ENCODE measurements at regions not wholly inside any gene's neighbourhood (a gene's known extent, or its start where the extent isn't known, plus 50 kb on each side); places are given as distances from the start of the nearest gene placed in this dataset.
"Not testable (repeated sequence)": the region's sequence is repeated elsewhere in the genome, so short reads cannot be mapped to it uniquely, and the experiment has no call there.

GRCh38 chr3:68535782-68536181 is 396.6 kb downstream of the TAFA4 start:
- Histone ChIP-seq H3K4me1 (ENCODE audit: control insufficient read depth, low read depth, low read length) (peaks cover 2% of the 10 kb centered on the region), H3K79me1 (ENCODE audit: low read length) (no peaks in the 10 kb centered on the region), H2AK5ac (ENCODE audit: low read length) (no peak overlapping the region), H4K5ac (ENCODE audit: low read length) (no peak overlapping the region), H2BK120ac (ENCODE audit: low read depth, low read length) (no peak overlapping the region), H2BK15ac (replicated peaks; ENCODE audit: low read depth) (no peak overlapping the region), H3K27me3 (ENCODE audit: insufficient read depth, low read length, poor library complexity) (peaks cover 2% of the 10 kb centered on the region), H3K27ac (ENCODE audit: low read depth, low read length) (no peak overlapping the region), H3K36me3 (ENCODE audit: control insufficient read depth, insufficient read depth, low read length) (no peaks in the 10 kb centered on the region), H3K56ac (ENCODE audit: low read length) (no peak overlapping the region), H3K9ac (ENCODE audit: low read length) (no peak overlapping the region), H3K79me2 (ENCODE audit: control insufficient read depth, insufficient read depth, low read length) (no peaks in the 10 kb centered on the region), H3K4me2 (ENCODE audit: low read length) (no peak overlapping the region), H2BK5ac (ENCODE audit: low read length) (no peak overlapping the region), H3K18ac (ENCODE audit: low read length) (no peak overlapping the region), H4K8ac (ENCODE audit: low read depth, low read length) (no peak overlapping the region), H3K4me3 (ENCODE audit: low read length) (no peak overlapping the region), H3K23ac (ENCODE audit: low read length) (no peak overlapping the region), H3K4ac (ENCODE audit: low read depth, low read length) (no peak overlapping the region)
- DNase-seq, result no peak

- Histone ChIP-seq H3K4ac (ENCODE audit: low read depth, low read length) (no peak overlapping the region), H2AK5ac (ENCODE audit: low read length) (no peak overlapping the region), H3K56ac (ENCODE audit: low read length) (no peak overlapping the region), H3K4me2 (ENCODE audit: low read length) (no peak overlapping the region), H3K9ac (ENCODE audit: low read length) (no peak overlapping the region), H2BK120ac (ENCODE audit: low read depth, low read length) (no peak overlapping the region), H3K23ac (ENCODE audit: low read length) (no peak overlapping the region), H3K79me2 (ENCODE audit: control insufficient read depth, insufficient read depth, low read length) (no peaks in the 10 kb centered on the region), H3K4me3 (ENCODE audit: low read length) (no peak overlapping the region), H3K27ac (ENCODE audit: low read depth, low read length) (no peak overlapping the region), H4K5ac (ENCODE audit: low read length) (no peak overlapping the region), H4K8ac (ENCODE audit: low read depth, low read length) (no peak overlapping the region), H2BK5ac (ENCODE audit: low read length) (no peak overlapping the region), H2BK15ac (replicated peaks; ENCODE audit: low read depth) (no peak overlapping the region), H3K4me1 (ENCODE audit: control insufficient read depth, low read depth, low read length) (no peaks in the 10 kb centered on the region), H3K18ac (ENCODE audit: low read length) (no peak overlapping the region), H3K27me3 (ENCODE audit: insufficient read depth, low read length, poor library complexity) (no peaks in the 10 kb centered on the region), H3K36me3 (ENCODE audit: control insufficient read depth, insufficient read depth, low read length) (no peaks in the 10 kb centered on the region), H3K79me1 (ENCODE audit: low read length) (no peaks in the 10 kb centered on the region)
- DNase-seq, result no peak
These were observed 409.0 kb downstream of the TAFA4 start for GRCh38 chr3:68523330-68523729.

GRCh38 chr3:68515237-68515636 is 417.1 kb downstream of the TAFA4 start:
- H3K79me2 ChIP-seq (ENCODE audit: control insufficient read depth, insufficient read depth, low read length), result no peaks in the 10 kb centered on the region
- no peak overlapping the region for H2BK15ac ChIP-seq (replicated peaks; ENCODE audit: low read depth)
- WGBS (ENCODE audit: extremely low coverage, insufficient coverage, low lambda C conversion rate), result no CpG with 5 or more reads among the region's 1 CpG

GRCh38 chr3:68504201-68504600 is 428.1 kb downstream of the TAFA4 start:
- Histone ChIP-seq H3K9ac (ENCODE audit: low read length) (no peak overlapping the region), H3K4me2 (ENCODE audit: low read length) (no peak overlapping the region), H3K36me3 (ENCODE audit: control insufficient read depth, insufficient read depth, low read length) (no peaks in the 10 kb centered on the region), H2BK120ac (ENCODE audit: low read depth, low read length) (no peak overlapping the region), H2AK5ac (ENCODE audit: low read length) (no peak overlapping the region), H3K79me1 (ENCODE audit: low read length) (no peaks in the 10 kb centered on the region), H3K27me3 (ENCODE audit: insufficient read depth, low read length, poor library complexity) (no peaks in the 10 kb centered on the region), H3K27ac (ENCODE audit: low read depth, low read length) (no peak overlapping the region), H2BK15ac (replicated peaks; ENCODE audit: low read depth) (no peak overlapping the region), H3K4me3 (ENCODE audit: low read length) (no peak overlapping the region), H3K23ac (ENCODE audit: low read length) (no peak overlapping the region), H3K18ac (ENCODE audit: low read length) (no peak overlapping the region), H3K4ac (ENCODE audit: low read depth, low read length) (no peak overlapping the region), H2BK5ac (ENCODE audit: low read length) (no peak overlapping the region), H4K5ac (ENCODE audit: low read length) (no peak overlapping the region), H3K56ac (ENCODE audit: low read length) (no peak overlapping the region), H3K4me1 (ENCODE audit: control insufficient read depth, low read depth, low read length) (no peaks in the 10 kb centered on the region), H4K8ac (ENCODE audit: low read depth, low read length) (no peak overlapping the region), H3K79me2 (ENCODE audit: control insufficient read depth, insufficient read depth, low read length) (no peaks in the 10 kb centered on the region)
- DNase-seq, result peak; percentile 25
- WGBS (ENCODE audit: extremely low coverage, insufficient coverage, low lambda C conversion rate), result no CpG with 5 or more reads among the region's 2 CpGs

More at GRCh38 chr3:68515237-68515636, 417.1 kb downstream of the TAFA4 start:
- Histone ChIP-seq H3K36me3 (ENCODE audit: control insufficient read depth, insufficient read depth, low read length) (no peaks in the 10 kb centered on the region), H3K4me1 (ENCODE audit: control insufficient read depth, low read depth, low read length) (no peaks in the 10 kb centered on the region), H3K4me3 (ENCODE audit: low read length) (no peak overlapping the region), H4K8ac (ENCODE audit: low read depth, low read length) (no peak overlapping the region), H3K27ac (ENCODE audit: low read depth, low read length) (no peak overlapping the region), H3K18ac (ENCODE audit: low read length) (no peak overlapping the region), H4K5ac (ENCODE audit: low read length) (no peak overlapping the region), H3K4me2 (ENCODE audit: low read length) (no peak overlapping the region), H2BK5ac (ENCODE audit: low read length) (no peak overlapping the region), H3K27me3 (ENCODE audit: insufficient read depth, low read length, poor library complexity) (no peaks in the 10 kb centered on the region), H2AK5ac (ENCODE audit: low read length) (no peak overlapping the region), H3K79me1 (ENCODE audit: low read length) (no peaks in the 10 kb centered on the region), H3K23ac (ENCODE audit: low read length) (no peak overlapping the region), H2BK120ac (ENCODE audit: low read depth, low read length) (no peak overlapping the region), H3K56ac (ENCODE audit: low read length) (no peak overlapping the region), H3K9ac (ENCODE audit: low read length) (no peak overlapping the region), H3K4ac (ENCODE audit: low read depth, low read length) (no peak overlapping the region)
- DNase-seq, result no peak

- H3K4me3 ChIP-seq (ENCODE audit: low read length); H4K5ac ChIP-seq (ENCODE audit: low read length); DNase-seq; H3K79me2 ChIP-seq (ENCODE audit: control insufficient read depth, insufficient read depth, low read length); H3K36me3 ChIP-seq (ENCODE audit: control insufficient read depth, insufficient read depth, low read length); H3K9ac ChIP-seq (ENCODE audit: low read length); H3K4me2 ChIP-seq (ENCODE audit: low read length); H3K27me3 ChIP-seq (ENCODE audit: insufficient read depth, low read length, poor library complexity); H2BK15ac ChIP-seq (replicated peaks; ENCODE audit: low read depth); H2AK5ac ChIP-seq (ENCODE audit: low read length); H3K23ac ChIP-seq (ENCODE audit: low read length); H3K56ac ChIP-seq (ENCODE audit: low read length); H3K27ac ChIP-seq (ENCODE audit: low read depth, low read length); H3K4ac ChIP-seq (ENCODE audit: low read depth, low read length); H2BK5ac ChIP-seq (ENCODE audit: low read length); H3K4me1 ChIP-seq (ENCODE audit: control insufficient read depth, low read depth, low read length); H2BK120ac ChIP-seq (ENCODE audit: low read depth, low read length); H3K18ac ChIP-seq (ENCODE audit: low read length); H3K79me1 ChIP-seq (ENCODE audit: low read length); H4K8ac ChIP-seq (ENCODE audit: low read depth, low read length): not testable (repeated sequence)
- no CpG with 5 or more reads among the region's 1 CpG for WGBS (ENCODE audit: extremely low coverage, insufficient coverage, low lambda C conversion rate)
These were observed 446.5 kb downstream of the TAFA4 start for GRCh38 chr3:68485845-68486244.

- H4K5ac ChIP-seq (ENCODE audit: low read length), result no peak overlapping the region
- no peaks in the 10 kb centered on the region for H3K36me3 ChIP-seq (ENCODE audit: control insufficient read depth, insufficient read depth, low read length)
- no peak overlapping the region for H3K56ac ChIP-seq (ENCODE audit: low read length)
- no peaks in the 10 kb centered on the region for H3K79me1 ChIP-seq (ENCODE audit: low read length)
- H3K4me2 ChIP-seq (ENCODE audit: low read length), result no peak overlapping the region
- peak; percentile 10 for DNase-seq
- no peak overlapping the region for H2BK120ac ChIP-seq (ENCODE audit: low read depth, low read length)
- H3K4ac ChIP-seq (ENCODE audit: low read depth, low read length), result no peak overlapping the region
- H3K79me2 ChIP-seq (ENCODE audit: control insufficient read depth, insufficient read depth, low read length), result no peaks in the 10 kb centered on the region
- H3K27me3 ChIP-seq (ENCODE audit: insufficient read depth, low read length, poor library complexity), result no peaks in the 10 kb centered on the region
- no peak overlapping the region for H3K4me3 ChIP-seq (ENCODE audit: low read length)
- H3K18ac ChIP-seq (ENCODE audit: low read length), result no peak overlapping the region
- H3K4me1 ChIP-seq (ENCODE audit: control insufficient read depth, low read depth, low read length), result no peaks in the 10 kb centered on the region
- no peak overlapping the region for H2BK15ac ChIP-seq (replicated peaks; ENCODE audit: low read depth)
- no peak overlapping the region for H3K9ac ChIP-seq (ENCODE audit: low read length)
- WGBS (ENCODE audit: extremely low coverage, insufficient coverage, low lambda C conversion rate), result no CpG with 5 or more reads among the region's 1 CpG
- H2AK5ac ChIP-seq (ENCODE audit: low read length), result no peak overlapping the region
- H3K27ac ChIP-seq (ENCODE audit: low read depth, low read length), result no peak overlapping the region
- H4K8ac ChIP-seq (ENCODE audit: low read depth, low read length), result no peak overlapping the region
- no peak overlapping the region for H2BK5ac ChIP-seq (ENCODE audit: low read length)
- H3K23ac ChIP-seq (ENCODE audit: low read length), result no peak overlapping the region
These were observed 447.3 kb downstream of the TAFA4 start for GRCh38 chr3:68485051-68485450.
